Type B pancreatic cell (in vitro differentiated cells): ENCODE measurements at regions not wholly inside any gene's neighbourhood (a gene's known extent, or its start where the extent isn't known, plus 50 kb on each side); places are given as distances from the start of the nearest gene placed in this dataset.

ENCODE experiments used
- DNase-seq: peaks from one replicate; pipeline ENCODE4 v3.0.0; 2021; ENCODE audit warnings: mixed read lengths; ENCODE audit not compliant: unreplicated experiment; ENCODE audit errors: extremely low spot score
- H3K27ac Mint-ChIP-seq: 2 replicates; pipeline ENCODE4 v1.8.0; 2021; ENCODE audit warnings: mild to moderate bottlenecking, mixed read lengths
- H3K27me3 Mint-ChIP-seq: 2 replicates; pipeline ENCODE4 v1.8.0; 2021; ENCODE audit warnings: mixed read lengths
- H3K36me3 Mint-ChIP-seq: 2 replicates; pipeline ENCODE4 v1.8.0; 2021; ENCODE audit warnings: mixed read lengths
- H3K4me1 Mint-ChIP-seq: one replicate; pipeline ENCODE4 v1.8.0; 2021; ENCODE audit warnings: mixed read lengths; ENCODE audit not compliant: unreplicated experiment
- H3K4me3 Mint-ChIP-seq: 2 replicates; pipeline ENCODE4 v1.8.0; 2021; ENCODE audit warnings: mild to moderate bottlenecking, mixed read lengths
- H3K9me3 Mint-ChIP-seq: 2 replicates; pipeline ENCODE4 v1.8.0; 2021; ENCODE audit warnings: mixed read lengths
- TF ChIP-seq, protein P1 (sequence below): fragments of 200-600 bp; sonication (generic); conservative IDR thresholded peaks from 2 replicates; pipeline ENCODE4 v1.5.0; 2021; ENCODE audit warnings: antibody characterized with exemption, mild to moderate bottlenecking

DNA sequence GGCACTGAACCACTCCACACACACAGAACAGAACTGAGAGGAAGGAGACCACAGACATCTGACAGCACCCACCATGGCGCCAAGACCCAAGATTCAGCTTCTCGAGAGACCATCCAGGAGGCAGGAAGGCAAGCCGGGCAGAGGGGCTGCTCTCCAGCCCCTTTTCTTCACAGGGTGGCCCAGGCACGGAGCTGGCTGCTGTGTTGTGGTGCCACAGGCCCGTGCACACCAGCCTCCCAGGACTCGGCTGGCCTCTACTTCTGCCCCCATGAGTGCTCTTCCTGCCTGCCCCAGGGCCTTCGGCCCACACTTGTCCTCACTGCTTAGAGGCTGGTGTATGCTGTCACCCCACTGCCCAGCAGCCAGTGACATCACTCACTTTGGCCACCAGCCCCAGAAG lies 547.6 kb upstream of the RAB6C start:
- TF ChIP-seq, protein P1, sequence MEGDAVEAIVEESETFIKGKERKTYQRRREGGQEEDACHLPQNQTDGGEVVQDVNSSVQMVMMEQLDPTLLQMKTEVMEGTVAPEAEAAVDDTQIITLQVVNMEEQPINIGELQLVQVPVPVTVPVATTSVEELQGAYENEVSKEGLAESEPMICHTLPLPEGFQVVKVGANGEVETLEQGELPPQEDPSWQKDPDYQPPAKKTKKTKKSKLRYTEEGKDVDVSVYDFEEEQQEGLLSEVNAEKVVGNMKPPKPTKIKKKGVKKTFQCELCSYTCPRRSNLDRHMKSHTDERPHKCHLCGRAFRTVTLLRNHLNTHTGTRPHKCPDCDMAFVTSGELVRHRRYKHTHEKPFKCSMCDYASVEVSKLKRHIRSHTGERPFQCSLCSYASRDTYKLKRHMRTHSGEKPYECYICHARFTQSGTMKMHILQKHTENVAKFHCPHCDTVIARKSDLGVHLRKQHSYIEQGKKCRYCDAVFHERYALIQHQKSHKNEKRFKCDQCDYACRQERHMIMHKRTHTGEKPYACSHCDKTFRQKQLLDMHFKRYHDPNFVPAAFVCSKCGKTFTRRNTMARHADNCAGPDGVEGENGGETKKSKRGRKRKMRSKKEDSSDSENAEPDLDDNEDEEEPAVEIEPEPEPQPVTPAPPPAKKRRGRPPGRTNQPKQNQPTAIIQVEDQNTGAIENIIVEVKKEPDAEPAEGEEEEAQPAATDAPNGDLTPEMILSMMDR, result no peak
- Mint-ChIP-seq H3K9me3 (no peaks in the 10 kb centered on the region), H3K27ac (no peak overlapping the region), H3K36me3 (no peaks in the 10 kb centered on the region), H3K4me1 (no peaks in the 10 kb centered on the region), H3K4me3 (no peak overlapping the region), H3K27me3 (peaks cover 12% of the 10 kb centered on the region)
- DNase-seq, result no peak

DNA sequence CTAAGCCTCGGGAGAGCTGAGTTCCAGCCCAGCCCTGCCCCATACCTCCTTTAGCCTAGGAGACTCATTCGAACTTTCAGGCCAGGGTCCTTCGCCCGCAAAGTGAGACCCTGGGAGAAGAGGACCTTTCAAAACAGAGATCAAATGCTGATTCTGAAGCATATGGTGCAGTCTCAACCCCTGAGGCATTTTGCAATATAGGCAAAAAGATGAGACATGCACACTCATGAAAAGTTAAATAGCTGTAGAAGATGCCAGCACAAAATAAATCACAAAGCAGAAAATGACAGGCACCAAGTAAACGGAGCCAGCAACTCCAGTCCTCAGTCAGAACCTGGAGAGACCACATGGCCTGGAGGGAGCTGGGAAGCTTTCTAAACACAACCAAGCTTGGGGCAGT lies 542.7 kb upstream of the RAB6C start:
- peaks cover 6% of the 10 kb centered on the region for H3K27me3 Mint-ChIP-seq
- H3K27ac Mint-ChIP-seq, result no peak overlapping the region

DNA sequence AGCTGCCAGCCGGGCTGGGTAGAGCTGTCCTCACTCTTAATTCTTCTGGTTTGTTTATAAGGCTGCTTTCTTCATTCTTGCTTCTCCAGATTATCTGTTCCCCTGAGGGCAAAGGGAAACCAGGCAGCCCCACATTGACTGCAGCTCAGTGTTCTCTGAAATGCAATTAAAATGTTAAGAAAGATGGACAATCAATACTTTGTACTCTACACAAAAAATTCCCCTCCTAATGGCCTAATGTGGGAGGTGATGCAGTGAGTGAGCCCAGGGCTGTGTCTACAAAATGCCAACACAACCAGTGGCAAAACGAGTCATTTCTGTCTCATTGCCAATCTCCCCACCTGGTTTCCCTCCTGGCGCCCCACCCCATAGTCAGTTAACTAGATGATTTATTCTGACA lies 541.7 kb upstream of the RAB6C start:
- DNase-seq, result no peak
- Mint-ChIP-seq H3K4me3 (no peak overlapping the region), H3K4me1 (no peaks in the 10 kb centered on the region), H3K27ac (no peak overlapping the region), H3K27me3 (peaks cover 6% of the 10 kb centered on the region), H3K36me3 (no peaks in the 10 kb centered on the region), H3K9me3 (no peaks in the 10 kb centered on the region)
- TF ChIP-seq, protein P1, result no peak

More for the DNA sequence above, 542.7 kb upstream of the RAB6C start:
- DNase-seq, result no peak
- Mint-ChIP-seq H3K9me3 (no peaks in the 10 kb centered on the region), H3K4me3 (no peak overlapping the region), H3K4me1 (no peaks in the 10 kb centered on the region), H3K36me3 (no peaks in the 10 kb centered on the region)
- TF ChIP-seq, protein P1, result no peak

DNA sequence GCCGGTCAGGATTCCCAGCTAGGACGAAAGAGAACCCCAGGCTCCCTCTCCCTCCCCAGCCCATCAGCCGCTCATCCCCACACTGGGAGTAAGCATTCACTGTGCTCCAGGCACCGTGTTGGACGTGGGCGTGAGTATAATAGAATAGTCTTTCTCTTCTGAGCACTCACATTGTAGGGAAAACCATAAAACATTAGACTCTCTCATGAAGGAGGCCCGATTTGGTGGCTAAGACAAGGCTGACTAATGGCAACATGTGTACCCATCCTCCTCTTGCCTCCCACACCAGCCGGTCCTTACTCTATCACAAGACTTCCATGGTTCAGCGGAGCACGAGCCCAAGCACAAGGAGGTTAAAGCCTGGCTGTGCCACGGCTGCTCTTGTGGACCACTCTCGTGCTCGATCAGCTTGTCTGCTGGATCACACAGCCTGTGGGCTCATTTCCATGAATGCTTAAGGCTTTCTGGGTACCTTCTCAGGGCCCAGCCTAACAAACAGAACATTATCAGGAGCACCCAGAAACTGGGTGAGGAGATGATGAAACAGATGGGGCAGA lies 540.9 kb upstream of the RAB6C start:
- Mint-ChIP-seq H3K4me3 (no peak overlapping the region), H3K27me3 (peaks cover 6% of the 10 kb centered on the region), H3K27ac (no peak overlapping the region), H3K36me3 (no peaks in the 10 kb centered on the region), H3K4me1 (no peaks in the 10 kb centered on the region), H3K9me3 (no peaks in the 10 kb centered on the region)
- no peak for DNase-seq
- TF ChIP-seq, protein P1, result no peak

DNA sequence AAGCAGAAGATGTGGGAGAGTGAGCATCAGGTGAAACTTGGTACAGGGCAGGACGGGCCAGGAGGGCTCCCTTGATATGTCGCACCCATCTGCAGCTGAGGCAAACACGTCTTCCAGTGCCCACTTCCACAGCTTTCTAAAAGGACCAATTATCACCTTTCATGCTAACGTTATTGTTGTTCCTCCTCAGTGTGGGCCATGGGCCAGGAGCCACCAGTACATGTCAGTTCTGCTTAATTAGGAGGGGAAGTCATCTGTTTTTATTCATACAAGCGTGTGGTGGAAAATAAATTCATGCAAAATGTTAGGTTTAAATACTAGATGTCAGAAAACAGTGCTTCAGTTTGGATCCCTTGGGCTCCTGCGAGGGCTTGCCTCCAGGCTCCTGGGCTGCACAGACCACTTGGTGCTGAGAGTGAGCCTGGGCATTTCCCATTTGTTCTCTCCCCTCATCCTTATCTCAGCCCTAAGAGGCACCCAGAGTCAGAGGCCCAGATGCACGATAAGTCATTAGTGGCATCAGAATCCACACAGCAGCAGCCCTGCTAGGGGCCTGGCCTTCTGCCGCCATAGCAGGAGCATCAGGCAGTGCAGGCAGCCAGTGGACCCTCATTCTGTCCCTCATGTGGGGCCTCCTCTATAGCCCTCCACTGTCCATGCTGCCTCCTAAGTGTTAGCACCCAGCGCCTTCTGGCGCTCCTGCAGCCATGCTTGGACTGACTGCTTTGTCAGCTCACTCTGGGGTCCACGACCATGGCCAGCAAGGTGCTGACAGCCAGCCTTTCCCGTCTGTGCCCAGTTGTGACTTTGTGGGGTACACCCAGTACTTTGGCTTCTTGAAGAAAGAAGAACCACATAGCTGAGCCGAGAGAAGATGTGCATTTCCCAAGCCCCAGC lies 539.8 kb upstream of the RAB6C start:
- peaks cover 7% of the 10 kb centered on the region for H3K27me3 Mint-ChIP-seq
- no peaks in the 10 kb centered on the region for H3K4me1 Mint-ChIP-seq

More for the DNA sequence above, 539.8 kb upstream of the RAB6C start:
- TF ChIP-seq, protein P1, result no peak
- H3K4me3 Mint-ChIP-seq, result no peak overlapping the region
- H3K9me3 Mint-ChIP-seq, result no peaks in the 10 kb centered on the region
- H3K27ac Mint-ChIP-seq, result no peak overlapping the region
- no peaks in the 10 kb centered on the region for H3K36me3 Mint-ChIP-seq
- DNase-seq, result no peak
